VCaP (cell line): ENCODE measurements at regions not wholly inside any gene's neighbourhood (a gene's known extent, or its start where the extent isn't known, plus 50 kb on each side); places are given as distances from the start of the nearest gene placed in this dataset.

Experiments used
- H3K27ac ChIP-seq: fragments of 450-650 bp; 2 replicates; pipeline ENCODE4 v1.5.1; 2017
- TF ChIP-seq, protein P1 (sequence below): fragments of 450-650 bp; conservative IDR thresholded peaks from 2 replicates; pipeline ENCODE4 v1.5.1; 2017; ENCODE audit warnings: mild to moderate bottlenecking, moderate library complexity

DNA sequence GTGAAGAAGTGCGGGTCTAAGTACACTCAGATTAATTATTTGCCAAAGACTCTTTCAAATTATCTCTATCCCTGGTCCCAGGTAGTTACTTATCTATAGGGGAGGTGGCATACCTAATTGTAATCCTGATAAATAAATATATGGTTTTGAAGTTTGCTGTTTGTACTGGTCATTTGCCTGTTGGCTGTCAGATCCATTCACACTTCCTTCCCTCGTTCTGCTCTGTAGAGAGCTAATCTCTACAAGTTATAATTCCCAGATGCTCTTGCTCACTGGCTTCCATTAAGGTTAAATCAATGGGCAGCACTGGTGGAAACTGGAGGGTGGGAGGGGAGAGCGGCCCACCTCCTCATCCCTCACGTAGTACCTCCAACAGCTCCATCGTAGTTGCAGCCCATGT lies 447.1 kb downstream of the TXNL1 start:
- TF ChIP-seq, protein P1, sequence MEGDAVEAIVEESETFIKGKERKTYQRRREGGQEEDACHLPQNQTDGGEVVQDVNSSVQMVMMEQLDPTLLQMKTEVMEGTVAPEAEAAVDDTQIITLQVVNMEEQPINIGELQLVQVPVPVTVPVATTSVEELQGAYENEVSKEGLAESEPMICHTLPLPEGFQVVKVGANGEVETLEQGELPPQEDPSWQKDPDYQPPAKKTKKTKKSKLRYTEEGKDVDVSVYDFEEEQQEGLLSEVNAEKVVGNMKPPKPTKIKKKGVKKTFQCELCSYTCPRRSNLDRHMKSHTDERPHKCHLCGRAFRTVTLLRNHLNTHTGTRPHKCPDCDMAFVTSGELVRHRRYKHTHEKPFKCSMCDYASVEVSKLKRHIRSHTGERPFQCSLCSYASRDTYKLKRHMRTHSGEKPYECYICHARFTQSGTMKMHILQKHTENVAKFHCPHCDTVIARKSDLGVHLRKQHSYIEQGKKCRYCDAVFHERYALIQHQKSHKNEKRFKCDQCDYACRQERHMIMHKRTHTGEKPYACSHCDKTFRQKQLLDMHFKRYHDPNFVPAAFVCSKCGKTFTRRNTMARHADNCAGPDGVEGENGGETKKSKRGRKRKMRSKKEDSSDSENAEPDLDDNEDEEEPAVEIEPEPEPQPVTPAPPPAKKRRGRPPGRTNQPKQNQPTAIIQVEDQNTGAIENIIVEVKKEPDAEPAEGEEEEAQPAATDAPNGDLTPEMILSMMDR = no peak
- no peak overlapping the region for H3K27ac ChIP-seq

DNA sequence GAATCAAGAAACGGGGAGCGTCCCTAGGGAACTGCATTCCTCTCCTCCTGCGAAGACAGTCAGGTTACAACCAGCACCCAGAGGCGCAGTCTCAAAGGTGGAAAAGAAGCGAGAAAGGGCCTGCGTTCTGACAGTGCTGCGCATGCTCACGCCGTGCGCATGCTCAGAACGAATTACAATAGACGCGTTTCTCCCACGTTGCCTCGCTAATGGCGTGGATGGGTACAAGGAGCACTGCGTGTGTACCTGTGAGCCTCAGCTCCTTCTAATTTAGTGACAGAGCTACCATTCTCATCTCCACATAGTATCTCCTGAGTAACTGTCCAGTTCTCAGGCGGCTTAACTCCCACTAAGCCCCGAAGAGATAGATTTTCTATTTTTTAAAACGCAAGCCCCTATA lies 448.8 kb downstream of the TXNL1 start:
- TF ChIP-seq, protein P1 = no peak
- H3K27ac ChIP-seq = no peak overlapping the region

GRCh38 chr18:56188529-56189275 lies 449.7 kb downstream of the TXNL1 start:
- TF ChIP-seq, protein P1 = no peak
- H3K27ac ChIP-seq = no peak overlapping the region

- TF ChIP-seq, protein P1 = no peak
- no peak overlapping the region for H3K27ac ChIP-seq
These were observed 452.1 kb downstream of the TXNL1 start for GRCh38 chr18:56186319-56186718.

GRCh38 chr18:56185126-56185525 lies 453.3 kb downstream of the TXNL1 start:
- TF ChIP-seq, protein P1 = no peak
- H3K27ac ChIP-seq = no peak overlapping the region

- no peak overlapping the region for H3K27ac ChIP-seq
- TF ChIP-seq, protein P1 = no peak
These were observed 461.6 kb downstream of the TXNL1 start for GRCh38 chr18:56176751-56177150.

- TF ChIP-seq, protein P1 = no peak
- H3K27ac ChIP-seq = no peak overlapping the region
These were observed 462.9 kb downstream of the TXNL1 start for GRCh38 chr18:56175330-56176001.
